ENCODE measurements at regions not wholly inside any gene's neighbourhood (a gene's known extent, or its start where the extent isn't known, plus 50 kb on each side); places are given as distances from the start of the nearest gene placed in this dataset.

- no peak for TF ChIP-seq JUND (IDR thresholded peaks at IDR 0.05; ENCODE audit: low read depth)
- in situ Hi-C loops (cut with HindIII; ENCODE audit: low pct_unique_long_range_greater_than_20kb, low sequenced_read_pairs) = no loop called here
- DNase-seq (ENCODE audit: low read depth in 1 of 2, low spot score in 1 of 2) = no peak
These were observed 258.5 kb upstream of the USP24 start for GRCh38 chr1:55473661-55474060.

GRCh38 chr1:55472784-55473183, 257.6 kb upstream of the USP24 start:
- in situ Hi-C loops (cut with HindIII; ENCODE audit: low pct_unique_long_range_greater_than_20kb, low sequenced_read_pairs) = no loop called here
- DNase-seq (ENCODE audit: low read depth in 1 of 2, low spot score in 1 of 2) = no peak
- TF ChIP-seq JUND (IDR thresholded peaks at IDR 0.05; ENCODE audit: low read depth) = no peak

GRCh38 chr1:55472115-55472514, 257.0 kb upstream of the USP24 start:
- TF ChIP-seq JUND (IDR thresholded peaks at IDR 0.05; ENCODE audit: low read depth) = no peak
- in situ Hi-C loops (cut with HindIII; ENCODE audit: low pct_unique_long_range_greater_than_20kb, low sequenced_read_pairs) = no loop called here

GRCh38 chr1:55468142-55468795, 253.1 kb upstream of the USP24 start:
- TF ChIP-seq JUND (IDR thresholded peaks at IDR 0.05; ENCODE audit: low read depth) = no peak
- in situ Hi-C loops (cut with HindIII; ENCODE audit: low pct_unique_long_range_greater_than_20kb, low sequenced_read_pairs) = no loop called here
- DNase-seq (ENCODE audit: low read depth in 1 of 2, low spot score in 1 of 2) = no peak

More at GRCh38 chr1:55472115-55472514, 257.0 kb upstream of the USP24 start:
- DNase-seq (ENCODE audit: low read depth in 1 of 2, low spot score in 1 of 2) = no peak

- in situ Hi-C loops (cut with HindIII; ENCODE audit: low pct_unique_long_range_greater_than_20kb, low sequenced_read_pairs) = no loop called here
- DNase-seq (ENCODE audit: low read depth in 1 of 2, low spot score in 1 of 2) = no peak
- no peak for TF ChIP-seq JUND (IDR thresholded peaks at IDR 0.05; ENCODE audit: low read depth)
These were observed 251.8 kb upstream of the USP24 start for GRCh38 chr1:55466921-55467320.

- DNase-seq (ENCODE audit: low read depth in 1 of 2, low spot score in 1 of 2) = no peak
- in situ Hi-C loops (cut with HindIII; ENCODE audit: low pct_unique_long_range_greater_than_20kb, low sequenced_read_pairs) = no loop called here
- no peak for TF ChIP-seq JUND (IDR thresholded peaks at IDR 0.05; ENCODE audit: low read depth)
These were observed 251.2 kb upstream of the USP24 start for GRCh38 chr1:55466373-55466772.

- in situ Hi-C loops (cut with HindIII; ENCODE audit: low pct_unique_long_range_greater_than_20kb, low sequenced_read_pairs) = no loop called here
- no peak for TF ChIP-seq JUND (IDR thresholded peaks at IDR 0.05; ENCODE audit: low read depth)
- no peak for DNase-seq (ENCODE audit: low read depth in 1 of 2, low spot score in 1 of 2)
These were observed 249.4 kb upstream of the USP24 start for GRCh38 chr1:55464550-55464949.

- in situ Hi-C loops (cut with HindIII; ENCODE audit: low pct_unique_long_range_greater_than_20kb, low sequenced_read_pairs) = no loop called here
- no peak for DNase-seq (ENCODE audit: low read depth in 1 of 2, low spot score in 1 of 2)
- no peak for TF ChIP-seq JUND (IDR thresholded peaks at IDR 0.05; ENCODE audit: low read depth)
These were observed 248.8 kb upstream of the USP24 start for GRCh38 chr1:55463814-55464475.

GRCh38 chr1:55457874-55458273, 242.7 kb upstream of the USP24 start:
- in situ Hi-C loops (cut with HindIII; ENCODE audit: low pct_unique_long_range_greater_than_20kb, low sequenced_read_pairs) = no loop called here
- DNase-seq (ENCODE audit: low read depth in 1 of 2, low spot score in 1 of 2) = no peak
- no peak for TF ChIP-seq JUND (IDR thresholded peaks at IDR 0.05; ENCODE audit: low read depth)

GRCh38 chr1:55456971-55457370, 241.8 kb upstream of the USP24 start:
- DNase-seq (ENCODE audit: low read depth in 1 of 2, low spot score in 1 of 2) = no peak
- in situ Hi-C loops (cut with HindIII; ENCODE audit: low pct_unique_long_range_greater_than_20kb, low sequenced_read_pairs) = no loop called here
- TF ChIP-seq JUND (IDR thresholded peaks at IDR 0.05; ENCODE audit: low read depth) = no peak

GRCh38 chr1:55448261-55448660, 233.1 kb upstream of the USP24 start:
- TF ChIP-seq JUND (IDR thresholded peaks at IDR 0.05; ENCODE audit: low read depth) = no peak
- DNase-seq (ENCODE audit: low read depth in 1 of 2, low spot score in 1 of 2) = no peak
- in situ Hi-C loops (cut with HindIII; ENCODE audit: low pct_unique_long_range_greater_than_20kb, low sequenced_read_pairs) = no loop called here

GRCh38 chr1:55447488-55447887, 232.3 kb upstream of the USP24 start:
- in situ Hi-C loops (cut with HindIII; ENCODE audit: low pct_unique_long_range_greater_than_20kb, low sequenced_read_pairs) = no loop called here
- TF ChIP-seq JUND (IDR thresholded peaks at IDR 0.05; ENCODE audit: low read depth) = no peak
- no peak for DNase-seq (ENCODE audit: low read depth in 1 of 2, low spot score in 1 of 2)

GRCh38 chr1:55446351-55446750, 231.2 kb upstream of the USP24 start:
- in situ Hi-C loops (cut with HindIII; ENCODE audit: low pct_unique_long_range_greater_than_20kb, low sequenced_read_pairs) = no loop called here
- TF ChIP-seq JUND (IDR thresholded peaks at IDR 0.05; ENCODE audit: low read depth) = no peak
- DNase-seq (ENCODE audit: low read depth in 1 of 2, low spot score in 1 of 2) = no peak

GRCh38 chr1:55445416-55445815, 230.3 kb upstream of the USP24 start:
- no peak for TF ChIP-seq JUND (IDR thresholded peaks at IDR 0.05; ENCODE audit: low read depth)
- in situ Hi-C loops (cut with HindIII; ENCODE audit: low pct_unique_long_range_greater_than_20kb, low sequenced_read_pairs) = no loop called here
- no peak for DNase-seq (ENCODE audit: low read depth in 1 of 2, low spot score in 1 of 2)
